Mesothelial cell of epicardium (in vitro differentiated cells): ENCODE measurements at regions not wholly inside any gene's neighbourhood (a gene's known extent, or its start where the extent isn't known, plus 50 kb on each side); places are given as distances from the start of the nearest gene placed in this dataset.
"Not testable (repeated sequence)": the region's sequence is repeated elsewhere in the genome, so short reads cannot be mapped to it uniquely, and the experiment has no call there.

Experiments
- DNase-seq, 2 experiments: peaks; one replicate each; pipeline ENCODE4 v3.0.0; 2021; ENCODE audit warnings: low spot score in 2 of 2; ENCODE audit not compliant: unreplicated experiment in 2 of 2
- H3K27ac Mint-ChIP-seq: 2 replicates; pipeline ENCODE4 v1.8.0; 2021; ENCODE audit warnings: mixed read lengths
- H3K27me3 Mint-ChIP-seq: 2 replicates; pipeline ENCODE4 v1.8.0; 2021; ENCODE audit warnings: low read depth, mixed read lengths
- H3K36me3 Mint-ChIP-seq: 2 replicates; pipeline ENCODE4 v1.8.0; 2021; ENCODE audit warnings: mixed read lengths
- H3K4me1 Mint-ChIP-seq: 2 replicates; pipeline ENCODE4 v1.8.0; 2021; ENCODE audit warnings: mixed read lengths
- H3K4me3 Mint-ChIP-seq: 2 replicates; pipeline ENCODE4 v1.8.0; 2021; ENCODE audit warnings: mild to moderate bottlenecking, moderate library complexity, mixed read lengths
- H3K9me3 Mint-ChIP-seq: 2 replicates; pipeline ENCODE4 v1.8.0; 2021; ENCODE audit warnings: mixed read lengths
- CTCF ChIP-seq: fragments of 200-600 bp; sonication (generic); IDR thresholded peaks from one replicate; pipeline ENCODE4 v1.5.0; 2021; ENCODE audit warnings: antibody characterized with exemption; ENCODE audit not compliant: unreplicated experiment

GRCh38 chr20:24418731-24419130 is 50.7 kb upstream of the SYNDIG1 start:
- H3K36me3 Mint-ChIP-seq = peaks cover 2% of the 10 kb centered on the region
- peaks cover 27% of the 10 kb centered on the region for H3K9me3 Mint-ChIP-seq
- H3K4me1 Mint-ChIP-seq = no peaks in the 10 kb centered on the region

DNA sequence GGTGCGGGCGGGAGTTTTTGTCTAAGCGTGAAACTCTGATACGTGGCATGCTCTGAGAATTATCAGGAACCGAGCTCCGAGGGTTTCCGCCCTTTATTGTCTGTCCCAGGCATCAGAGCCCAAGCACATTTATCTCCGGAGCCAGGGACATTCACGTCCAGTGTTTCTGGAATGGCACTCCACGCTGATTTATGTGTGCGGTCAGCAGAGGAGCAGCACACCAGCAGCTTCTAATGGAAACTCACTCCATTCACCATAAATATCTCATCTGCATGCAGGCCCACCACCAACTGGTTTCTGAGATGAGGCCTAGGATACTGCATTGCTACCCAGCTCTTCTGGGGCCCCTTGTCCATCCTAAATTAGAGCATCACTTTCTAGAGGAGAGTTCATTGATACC is 51.9 kb upstream of the SYNDIG1 start:
- Mint-ChIP-seq H3K9me3 (peaks cover 27% of the 10 kb centered on the region), H3K4me1 (no peaks in the 10 kb centered on the region), H3K4me3 (no peak overlapping the region), H3K27me3 (peaks cover under 1% of the 10 kb centered on the region), H3K27ac (no peak overlapping the region), H3K36me3 (peaks cover 2% of the 10 kb centered on the region)
- no peak for TF ChIP-seq CTCF
- DNase-seq = no peak

More at GRCh38 chr20:24418731-24419130, 50.7 kb upstream of the SYNDIG1 start:
- Mint-ChIP-seq H3K27ac (no peak overlapping the region), H3K4me3 (no peak overlapping the region), H3K27me3 (peaks cover 12% of the 10 kb centered on the region)
- TF ChIP-seq CTCF = no peak
- DNase-seq = no peak

GRCh38 chr20:24415444-24415843 is 54.0 kb upstream of the SYNDIG1 start:
- H3K36me3 Mint-ChIP-seq, DNase-seq, H3K27me3 Mint-ChIP-seq, H3K4me1 Mint-ChIP-seq, H3K27ac Mint-ChIP-seq, H3K4me3 Mint-ChIP-seq: not testable (repeated sequence)
- peaks cover 27% of the 10 kb centered on the region for H3K9me3 Mint-ChIP-seq

DNA sequence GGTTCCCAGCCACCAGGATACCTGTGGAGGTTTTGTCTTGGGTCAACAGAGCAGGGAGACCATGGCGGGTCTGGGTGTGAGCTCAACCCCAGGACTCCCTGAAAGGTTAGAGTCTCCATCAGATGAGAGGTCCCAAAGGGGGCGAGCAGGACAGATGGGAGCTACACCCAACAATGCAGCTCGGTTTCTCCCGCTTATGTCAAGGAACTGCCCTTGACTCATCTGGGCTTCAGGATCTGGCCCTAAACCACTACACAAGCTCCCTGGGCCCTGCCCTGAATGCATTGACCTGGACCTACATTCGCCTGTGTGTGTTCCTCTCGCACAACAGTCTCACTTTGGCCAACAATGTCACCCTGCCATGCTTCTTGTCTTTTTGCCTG is 57.6 kb upstream of the SYNDIG1 start:
- Mint-ChIP-seq H3K27ac (no peak overlapping the region), H3K4me1 (no peaks in the 10 kb centered on the region), H3K4me3 (no peak overlapping the region), H3K9me3 (peaks cover 22% of the 10 kb centered on the region), H3K27me3 (peaks cover 14% of the 10 kb centered on the region), H3K36me3 (peaks cover 2% of the 10 kb centered on the region)
- no peak for TF ChIP-seq CTCF
- no peak for DNase-seq

- no peak for DNase-seq
- Mint-ChIP-seq H3K36me3 (peaks cover 2% of the 10 kb centered on the region), H3K27me3 (peaks cover 14% of the 10 kb centered on the region), H3K9me3 (peaks cover 16% of the 10 kb centered on the region), H3K4me3 (no peak overlapping the region), H3K4me1 (no peaks in the 10 kb centered on the region), H3K27ac (no peak overlapping the region)
- TF ChIP-seq CTCF = no peak
These were observed 58.2 kb upstream of the SYNDIG1 start for GRCh38 chr20:24411003-24411833.

GRCh38 chr20:24407151-24407550 is 62.3 kb upstream of the SYNDIG1 start:
- no peak overlapping the region for H3K4me3 Mint-ChIP-seq
- H3K4me1 Mint-ChIP-seq = no peaks in the 10 kb centered on the region
- TF ChIP-seq CTCF = no peak
- no peaks in the 10 kb centered on the region for H3K36me3 Mint-ChIP-seq
- DNase-seq = no peak
- peaks cover 19% of the 10 kb centered on the region for H3K27me3 Mint-ChIP-seq
- no peaks in the 10 kb centered on the region for H3K9me3 Mint-ChIP-seq
- no peak overlapping the region for H3K27ac Mint-ChIP-seq
